ENCODE measurements at regions not wholly inside any gene's neighbourhood (a gene's known extent, or its start where the extent isn't known, plus 50 kb on each side); places are given as distances from the start of the nearest gene placed in this dataset.

DNA sequence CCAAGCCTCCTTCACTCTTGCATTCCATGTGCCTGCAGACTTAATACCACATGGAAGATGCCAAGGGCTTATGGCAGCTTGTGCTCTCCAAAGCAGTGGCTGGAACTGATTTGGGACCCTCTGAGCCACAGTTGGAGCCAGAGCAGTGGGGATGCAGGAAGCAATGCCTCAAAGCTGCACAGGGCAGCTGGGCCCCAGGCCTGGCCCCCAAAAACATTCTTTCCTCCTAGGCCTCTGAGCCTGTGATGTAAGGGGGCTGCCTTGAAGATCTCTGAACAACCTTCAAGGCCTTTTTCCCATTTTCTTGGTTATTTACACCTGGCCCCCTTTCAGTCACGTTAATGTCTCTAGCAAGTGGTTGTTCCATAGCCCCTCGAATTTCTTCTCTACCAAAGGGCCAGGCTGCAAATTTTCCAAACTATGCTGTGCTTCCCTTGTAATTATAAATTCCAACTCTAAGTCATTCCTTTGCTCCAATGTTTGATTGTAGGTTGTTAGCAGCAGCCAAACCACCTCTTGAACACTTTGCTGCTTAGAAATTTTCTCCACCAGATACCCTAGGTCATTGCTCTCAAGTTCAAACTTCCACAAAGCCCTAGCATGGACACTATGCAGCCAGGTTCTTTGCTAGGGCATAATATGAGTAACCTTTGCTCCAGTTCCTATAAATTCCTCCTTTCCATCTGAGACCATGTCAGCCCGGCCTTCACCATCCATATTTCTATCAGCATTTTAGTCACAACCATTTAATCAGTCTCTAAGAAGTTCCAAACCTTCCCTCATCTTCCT, 245.0 kb upstream of the RBBP8 start:
- Histone ChIP-seq H2BK120ac (ENCODE audit: low read depth, low read length) (no peak overlapping the region), H3K4me3 (ENCODE audit: low read length in 2 of 2) (no peak overlapping the region), H2BK5ac (ENCODE audit: low read length) (no peak overlapping the region), H3K4me1 (ENCODE audit: control insufficient read depth in 2 of 2, insufficient read depth in 1 of 2, low read depth in 1 of 2, low read length in 2 of 2) (no peaks in the 10 kb centered on the region), H3K9me3 (replicated peaks in 1 of 2; ENCODE audit: control insufficient read depth in 2 of 2, insufficient read depth in 1 of 2, low read depth in 1 of 2, low read length in 2 of 2) (peaks cover 0 to 8% of the 10 kb centered on the region in 2 donors), H3K4ac (ENCODE audit: low read length) (no peak overlapping the region), H3K79me1 (ENCODE audit: low read depth, low read length) (no peaks in the 10 kb centered on the region), H3K27ac (replicated peaks; ENCODE audit: low read length) (no peak overlapping the region), H4K8ac (ENCODE audit: low read depth, low read length) (no peak overlapping the region), H3K23ac (ENCODE audit: low read depth, low read length, poor library complexity) (no peak overlapping the region), H2BK12ac (ENCODE audit: low read length) (no peak overlapping the region), H4K91ac (ENCODE audit: low read depth, low read length, poor library complexity) (no peak overlapping the region), H2AK5ac (ENCODE audit: low read depth, low read length) (no peak overlapping the region), H3K27me3 (ENCODE audit: control insufficient read depth in 3 of 3, insufficient read depth in 3 of 3, low read depth in 1 of 3, low read length in 3 of 3) (no peaks in the 10 kb centered on the region), H3K9ac (ENCODE audit: low read depth, low read length, poor library complexity) (no peak overlapping the region), H3K18ac (ENCODE audit: low read length) (no peak overlapping the region), H3K36me3 (replicated peaks in 1 of 2; ENCODE audit: control insufficient read depth in 2 of 2, insufficient read depth in 2 of 2, low read length in 2 of 2) (no peaks in the 10 kb centered on the region), H3K4me2 (ENCODE audit: insufficient read depth, low read length, poor library complexity, severe bottlenecking) (no peak overlapping the region), H3K14ac (ENCODE audit: low read length) (no peak overlapping the region), H2AFZ (ENCODE audit: low read length) (no peak overlapping the region), H2BK15ac (ENCODE audit: low read length) (no peak overlapping the region)
- no CpG with 5 or more reads among the region's 3 CpGs for WGBS, 2 donors (ENCODE audit: extremely low coverage in 2 of 2, insufficient read length in 2 of 2, insufficient replicate concordance in 1 of 2)
- no peak for DNase-seq (ENCODE audit: low spot score)

DNA sequence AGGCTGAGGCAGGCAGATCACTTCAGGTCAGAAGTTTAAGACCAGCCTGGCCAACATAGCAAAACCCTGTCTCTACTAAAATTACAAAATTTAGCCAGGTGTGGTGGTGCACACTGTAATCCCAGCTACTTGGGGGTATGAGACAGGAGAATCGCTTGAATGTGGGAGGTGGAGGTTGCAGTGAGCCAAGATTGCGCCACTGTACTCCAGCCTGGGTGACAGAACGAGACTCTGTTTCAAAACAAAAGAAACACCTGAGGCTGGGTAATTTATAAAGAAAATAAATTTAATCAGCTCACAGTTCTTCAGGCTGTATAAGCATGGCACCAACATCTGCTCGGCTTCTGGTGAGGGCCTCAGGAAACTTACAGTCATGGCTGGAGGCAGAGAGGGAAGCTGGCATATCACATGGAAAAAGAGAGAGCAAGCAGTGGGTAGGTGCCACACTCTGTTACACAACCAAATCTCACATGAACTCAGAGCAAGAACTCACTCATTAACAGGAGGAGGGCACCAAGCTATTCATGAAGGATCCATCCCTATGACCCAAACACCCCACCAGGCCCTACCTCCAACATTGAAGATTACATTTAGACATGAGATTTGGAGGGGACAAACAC, 244.1 kb upstream of the RBBP8 start:
- Histone ChIP-seq H2BK12ac (ENCODE audit: low read length) (no peak overlapping the region), H3K18ac (ENCODE audit: low read length) (no peak overlapping the region), H3K14ac (ENCODE audit: low read length) (no peak overlapping the region), H3K27ac (replicated peaks; ENCODE audit: low read length) (no peak overlapping the region), H4K91ac (ENCODE audit: low read depth, low read length, poor library complexity) (no peak overlapping the region), H3K9ac (ENCODE audit: low read depth, low read length, poor library complexity) (peak overlapping the region; percentile 45), H2BK120ac (ENCODE audit: low read depth, low read length) (no peak overlapping the region), H3K79me1 (ENCODE audit: low read depth, low read length) (no peaks in the 10 kb centered on the region), H3K27me3 (ENCODE audit: control insufficient read depth in 3 of 3, insufficient read depth in 3 of 3, low read depth in 1 of 3, low read length in 3 of 3) (no peaks in the 10 kb centered on the region), H2BK15ac (ENCODE audit: low read length) (no peak overlapping the region), H2AK5ac (ENCODE audit: low read depth, low read length) (no peak overlapping the region), H3K23ac (ENCODE audit: low read depth, low read length, poor library complexity) (no peak overlapping the region), H4K8ac (ENCODE audit: low read depth, low read length) (no peak overlapping the region), H2BK5ac (ENCODE audit: low read length) (no peak overlapping the region), H3K4me1 (ENCODE audit: control insufficient read depth in 2 of 2, insufficient read depth in 1 of 2, low read depth in 1 of 2, low read length in 2 of 2) (no peaks in the 10 kb centered on the region), H2AFZ (ENCODE audit: low read length) (no peak overlapping the region), H3K4me3 (ENCODE audit: low read length in 2 of 2) (no peak overlapping the region), H3K36me3 (replicated peaks in 1 of 2; ENCODE audit: control insufficient read depth in 2 of 2, insufficient read depth in 2 of 2, low read length in 2 of 2) (no peaks in the 10 kb centered on the region), H3K4me2 (ENCODE audit: insufficient read depth, low read length, poor library complexity, severe bottlenecking) (no peak overlapping the region), H3K4ac (ENCODE audit: low read length) (no peak overlapping the region), H3K9me3 (replicated peaks in 1 of 2; ENCODE audit: control insufficient read depth in 2 of 2, insufficient read depth in 1 of 2, low read depth in 1 of 2, low read length in 2 of 2) (peaks cover 0 to 8% of the 10 kb centered on the region in 2 donors)
- WGBS, 2 donors (ENCODE audit: extremely low coverage in 2 of 2, insufficient read length in 2 of 2, insufficient replicate concordance in 1 of 2): no CpG with 5 or more reads among the region's 4 CpGs
- DNase-seq (ENCODE audit: low spot score): no peak

DNA sequence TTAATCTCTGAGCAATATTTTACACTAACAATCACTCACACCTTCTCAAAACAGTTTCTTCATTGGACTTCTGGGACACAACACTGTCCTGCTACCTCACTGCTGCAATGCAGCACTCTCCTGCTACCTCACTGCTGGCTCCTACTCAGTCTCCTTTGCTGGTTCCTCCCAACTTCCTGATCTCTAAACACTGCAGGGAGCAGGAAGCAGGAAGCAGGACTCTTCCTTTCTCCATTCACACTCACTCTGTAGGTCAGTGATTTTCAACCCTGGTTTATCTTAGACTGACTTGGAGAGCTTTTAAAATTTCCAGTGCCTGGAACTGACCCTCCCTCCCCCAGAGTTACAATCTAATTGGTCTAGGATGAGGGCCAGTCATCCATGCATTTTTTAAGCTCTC, 243.4 kb upstream of the RBBP8 start:
- Histone ChIP-seq H3K4me1 (ENCODE audit: control insufficient read depth in 2 of 2, insufficient read depth in 1 of 2, low read depth in 1 of 2, low read length in 2 of 2) (no peaks in the 10 kb centered on the region), H3K4ac (ENCODE audit: low read length) (no peak overlapping the region), H3K27ac (replicated peaks; ENCODE audit: low read length) (no peak overlapping the region), H4K91ac (ENCODE audit: low read depth, low read length, poor library complexity) (no peak overlapping the region), H2BK5ac (ENCODE audit: low read length) (no peak overlapping the region), H3K4me3 (ENCODE audit: low read length in 2 of 2) (no peak overlapping the region), H3K4me2 (ENCODE audit: insufficient read depth, low read length, poor library complexity, severe bottlenecking) (no peak overlapping the region), H3K36me3 (replicated peaks in 1 of 2; ENCODE audit: control insufficient read depth in 2 of 2, insufficient read depth in 2 of 2, low read length in 2 of 2) (no peaks in the 10 kb centered on the region), H2BK120ac (ENCODE audit: low read depth, low read length) (no peak overlapping the region), H3K9ac (ENCODE audit: low read depth, low read length, poor library complexity) (no peak overlapping the region), H2AK5ac (ENCODE audit: low read depth, low read length) (no peak overlapping the region), H3K23ac (ENCODE audit: low read depth, low read length, poor library complexity) (no peak overlapping the region), H2AFZ (ENCODE audit: low read length) (no peak overlapping the region), H3K27me3 (ENCODE audit: control insufficient read depth in 3 of 3, insufficient read depth in 3 of 3, low read depth in 1 of 3, low read length in 3 of 3) (no peaks in the 10 kb centered on the region), H2BK15ac (ENCODE audit: low read length) (no peak overlapping the region), H3K9me3 (replicated peaks in 1 of 2; ENCODE audit: control insufficient read depth in 2 of 2, insufficient read depth in 1 of 2, low read depth in 1 of 2, low read length in 2 of 2) (peaks cover 0 to 8% of the 10 kb centered on the region in 2 donors), H3K18ac (ENCODE audit: low read length) (no peak overlapping the region), H4K8ac (ENCODE audit: low read depth, low read length) (no peak overlapping the region), H3K14ac (ENCODE audit: low read length) (no peak overlapping the region), H2BK12ac (ENCODE audit: low read length) (no peak overlapping the region), H3K79me1 (ENCODE audit: low read depth, low read length) (no peaks in the 10 kb centered on the region)
- DNase-seq (ENCODE audit: low spot score): no peak

DNA sequence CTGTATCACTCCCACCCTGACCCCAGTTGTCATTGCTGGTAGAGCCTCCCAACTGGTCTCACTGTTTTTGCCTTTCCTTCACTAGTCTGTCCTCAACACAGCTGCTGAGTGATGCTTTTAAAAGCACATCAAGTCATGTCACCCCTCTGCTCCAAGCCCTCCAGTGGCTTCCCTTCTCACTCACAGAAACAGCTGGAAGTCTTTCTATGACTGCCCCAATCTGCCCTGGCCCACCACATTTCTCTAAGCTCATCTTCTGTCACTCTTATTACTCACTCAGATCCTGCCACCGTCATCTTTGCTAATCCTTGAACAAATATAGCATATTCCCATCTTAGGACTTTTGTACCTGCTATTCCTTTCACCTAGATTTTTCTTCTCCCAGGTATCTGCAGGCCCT, 242.6 kb upstream of the RBBP8 start:
- WGBS, 2 donors (ENCODE audit: extremely low coverage in 2 of 2, insufficient read length in 2 of 2, insufficient replicate concordance in 1 of 2): no CpG with 5 or more reads among the region's 1 CpG
- peaks cover 0 to 8% of the 10 kb centered on the region in 2 donors for H3K9me3 ChIP-seq (replicated peaks in 1 of 2; ENCODE audit: control insufficient read depth in 2 of 2, insufficient read depth in 1 of 2, low read depth in 1 of 2, low read length in 2 of 2)
- no peaks in the 10 kb centered on the region for H3K79me1 ChIP-seq (ENCODE audit: low read depth, low read length)
- no peak overlapping the region for H3K18ac ChIP-seq (ENCODE audit: low read length)
- no peak overlapping the region for H2BK15ac ChIP-seq (ENCODE audit: low read length)
- no peaks in the 10 kb centered on the region for H3K36me3 ChIP-seq (replicated peaks in 1 of 2; ENCODE audit: control insufficient read depth in 2 of 2, insufficient read depth in 2 of 2, low read length in 2 of 2)
- no peak overlapping the region for H3K4me3 ChIP-seq (ENCODE audit: low read length in 2 of 2)
- no peak overlapping the region for H2BK5ac ChIP-seq (ENCODE audit: low read length)
- no peak overlapping the region for H3K14ac ChIP-seq (ENCODE audit: low read length)
- no peak overlapping the region for H2AFZ ChIP-seq (ENCODE audit: low read length)
- H2BK12ac ChIP-seq (ENCODE audit: low read length): no peak overlapping the region
- no peaks in the 10 kb centered on the region for H3K4me1 ChIP-seq (ENCODE audit: control insufficient read depth in 2 of 2, insufficient read depth in 1 of 2, low read depth in 1 of 2, low read length in 2 of 2)
- no peak overlapping the region for H4K91ac ChIP-seq (ENCODE audit: low read depth, low read length, poor library complexity)
- no peak overlapping the region for H3K9ac ChIP-seq (ENCODE audit: low read depth, low read length, poor library complexity)
- H4K8ac ChIP-seq (ENCODE audit: low read depth, low read length): no peak overlapping the region
- H3K27me3 ChIP-seq (ENCODE audit: control insufficient read depth in 3 of 3, insufficient read depth in 3 of 3, low read depth in 1 of 3, low read length in 3 of 3): no peaks in the 10 kb centered on the region
- H3K23ac ChIP-seq (ENCODE audit: low read depth, low read length, poor library complexity): no peak overlapping the region
- no peak overlapping the region for H3K4me2 ChIP-seq (ENCODE audit: insufficient read depth, low read length, poor library complexity, severe bottlenecking)
- no peak for DNase-seq (ENCODE audit: low spot score)
- H2AK5ac ChIP-seq (ENCODE audit: low read depth, low read length): no peak overlapping the region
- H3K4ac ChIP-seq (ENCODE audit: low read length): no peak overlapping the region
- no peak overlapping the region for H3K27ac ChIP-seq (replicated peaks; ENCODE audit: low read length)
- no peak overlapping the region for H2BK120ac ChIP-seq (ENCODE audit: low read depth, low read length)

Measured in neuronal stem cell (in vitro differentiated cells).